WTC11 (cell line): ENCODE measurements at regions not wholly inside any gene's neighbourhood (a gene's known extent, or its start where the extent isn't known, plus 50 kb on each side); places are given as distances from the start of the nearest gene placed in this dataset.

Experiments
- ATAC-seq: fragments of 200-7000 bp; cut with Tn5 transposase; 2 replicates; pipeline ENCODE4 v1.10.0; 2021; ENCODE audit warnings: mild to moderate bottlenecking, moderate library complexity
- CTCF ChIA-PET: fragments of 300-600 bp; sonication (Branson Sonifier 250); formaldehyde crosslinking; loops from one replicate; lab custom pipeline; 2021; ENCODE audit warnings: antibody characterized with exemption; lab: Charles Lee
- POLR2A ChIA-PET: fragments of 350-600 bp; sonication (Branson Sonifier 250); formaldehyde crosslinking; loops from one replicate; lab custom pipeline; 2021; ENCODE audit warnings: antibody characterized with exemption; lab: Charles Lee
- DNase-seq: peaks from one replicate; pipeline ENCODE4 v3.0.0; 2021; ENCODE audit warnings: low spot score
- H3K27ac Mint-ChIP-seq: 2 replicates; pipeline ENCODE4 v1.8.0; 2021; ENCODE audit warnings: mixed read lengths
- H3K27me3 Mint-ChIP-seq: 2 replicates; pipeline ENCODE4 v1.8.0; 2021; ENCODE audit warnings: low read depth, mild to moderate bottlenecking, moderate library complexity, mixed read lengths
- H3K36me3 Mint-ChIP-seq: 2 replicates; pipeline ENCODE4 v1.8.0; 2021; ENCODE audit warnings: mixed read lengths
- H3K4me1 Mint-ChIP-seq: 2 replicates; pipeline ENCODE4 v1.8.0; 2022; ENCODE audit warnings: mixed read lengths
- H3K4me3 Mint-ChIP-seq: 2 replicates; pipeline ENCODE4 v1.8.0; 2021; ENCODE audit warnings: mild to moderate bottlenecking, moderate library complexity, mixed read lengths
- H3K9me3 Mint-ChIP-seq: 2 replicates; pipeline ENCODE4 v1.8.0; 2021; ENCODE audit warnings: mixed read lengths
- ELF4 ChIP-seq: sonication (generic); formaldehyde crosslinking; IDR thresholded peaks from 2 replicates; pipeline ENCODE4 v1.8.1; 2022; ENCODE audit warnings: low read depth, mild to moderate bottlenecking, moderate library complexity, missing genetic modification reagents
- FOXJ3 ChIP-seq: sonication (generic); formaldehyde crosslinking; IDR thresholded peaks from 2 replicates; pipeline ENCODE4 v1.9.0; 2021; ENCODE audit warnings: missing genetic modification reagents, mild to moderate bottlenecking, borderline replicate concordance
- GRHL2 ChIP-seq: fragments of 250-450 bp; sonication (Bioruptor Pico); IDR thresholded peaks from 2 replicates; pipeline ENCODE4 v1.8.0; 2022; ENCODE audit warnings: mild to moderate bottlenecking, moderate library complexity; ENCODE audit not compliant: insufficient replicate concordance, severe bottlenecking
- GTF2I ChIP-seq: fragments of 250-450 bp; sonication (Bioruptor Pico); conservative IDR thresholded peaks from 2 replicates; pipeline ENCODE4 v1.4.0; 2021; ENCODE audit warnings: mild to moderate bottlenecking
- MAX ChIP-seq: sonication (generic); formaldehyde crosslinking; IDR thresholded peaks from 2 replicates; pipeline ENCODE4 v1.8.0; 2022; ENCODE audit warnings: mild to moderate bottlenecking, missing genetic modification reagents
- NFYB ChIP-seq: sonication (generic); formaldehyde crosslinking; conservative IDR thresholded peaks from 2 replicates; pipeline ENCODE4 v1.8.0; 2022; ENCODE audit warnings: low read depth, missing genetic modification reagents
- NR1H2 ChIP-seq: sonication (generic); formaldehyde crosslinking; IDR thresholded peaks from 2 replicates; pipeline ENCODE4 v1.9.0; 2021; ENCODE audit warnings: mild to moderate bottlenecking, moderate library complexity, missing genetic modification reagents
- NR2C2 ChIP-seq: sonication (generic); formaldehyde crosslinking; IDR thresholded peaks from 2 replicates; pipeline ENCODE4 v1.8.0; 2022; ENCODE audit warnings: mild to moderate bottlenecking, missing genetic modification reagents
- SMAD4 ChIP-seq: sonication (generic); formaldehyde crosslinking; IDR thresholded peaks from 2 replicates; pipeline ENCODE4 v1.8.0; 2022; ENCODE audit warnings: mild to moderate bottlenecking, missing genetic modification reagents
- TEAD1 ChIP-seq: sonication (generic); formaldehyde crosslinking; IDR thresholded peaks from 2 replicates; pipeline ENCODE4 v1.8.0; 2022; ENCODE audit warnings: mild to moderate bottlenecking, missing genetic modification reagents
- TEAD4 ChIP-seq: sonication (generic); formaldehyde crosslinking; IDR thresholded peaks from 2 replicates; pipeline ENCODE4 v1.8.0; 2022; ENCODE audit warnings: mild to moderate bottlenecking, missing genetic modification reagents
- TP53 ChIP-seq: sonication (generic); formaldehyde crosslinking; IDR thresholded peaks from 2 replicates; pipeline ENCODE4 v1.8.1; 2023; ENCODE audit warnings: mild to moderate bottlenecking, missing genetic modification reagents
- ZBTB21 ChIP-seq: sonication (generic); formaldehyde crosslinking; IDR thresholded peaks from 2 replicates; pipeline ENCODE4 v1.8.1; 2023; ENCODE audit warnings: mild to moderate bottlenecking, missing genetic modification reagents, borderline replicate concordance
- ZMAT4 ChIP-seq: fragments of 250-450 bp; sonication (Bioruptor Pico); IDR thresholded peaks from 2 replicates; pipeline ENCODE4 v1.9.0; 2021; ENCODE audit warnings: mild to moderate bottlenecking
- ZNF232 ChIP-seq: sonication (generic); formaldehyde crosslinking; IDR thresholded peaks from 2 replicates; pipeline ENCODE4 v1.8.0; 2022; ENCODE audit warnings: mild to moderate bottlenecking, missing genetic modification reagents
- ZNF396 ChIP-seq: fragments of 250-450 bp; sonication (Bioruptor Pico); IDR thresholded peaks from 2 replicates; pipeline ENCODE4 v1.8.0; 2021; ENCODE audit warnings: mild to moderate bottlenecking, moderate library complexity, borderline replicate concordance
- ZNF423 ChIP-seq: fragments of 250-450 bp; sonication (Bioruptor Pico); IDR thresholded peaks from 2 replicates; pipeline ENCODE4 v2.1.2; 2022; ENCODE audit warnings: mild to moderate bottlenecking, moderate library complexity
- TF ChIP-seq, protein P1 (sequence below): fragments of 250-450 bp; sonication (Bioruptor Pico); IDR thresholded peaks from 2 replicates; pipeline ENCODE4 v1.9.0; 2021; ENCODE audit warnings: moderate library complexity, mild to moderate bottlenecking, inconsistent platforms, borderline replicate concordance
- TF ChIP-seq, protein P2 (sequence below): fragments of 250-450 bp; sonication (Bioruptor Pico); IDR thresholded peaks from 2 replicates; pipeline ENCODE4 v1.9.0; 2021; ENCODE audit warnings: mild to moderate bottlenecking
- TF ChIP-seq, protein P3 (sequence below): fragments of 250-450 bp; sonication (Bioruptor Pico); IDR thresholded peaks from 2 replicates; pipeline ENCODE4 v1.9.0; 2021; ENCODE audit warnings: mild to moderate bottlenecking, borderline replicate concordance
- TF ChIP-seq, protein P4 (sequence below): fragments of 200-600 bp; IDR thresholded peaks from 2 replicates; pipeline ENCODE4 v1.8.0; 2022; ENCODE audit warnings: antibody characterized with exemption

GRCh38 chr9:103991001-103991400, 103.1 kb upstream of the SMC2 start (continued):
- TF ChIP-seq NR1H2 (CRISPR knock-in tag) = no peak
- TF ChIP-seq ELF4 (CRISPR knock-in tag) = no peak
- no peak for TF ChIP-seq ZMAT4 (CRISPR knock-in tag)

GRCh38 chr9:103991698-103992097, 102.4 kb upstream of the SMC2 start:
- Mint-ChIP-seq H3K4me3 (no peak overlapping the region), H3K4me1 (peaks cover 22% of the 10 kb centered on the region), H3K36me3 (no peaks in the 10 kb centered on the region), H3K27ac (peak overlapping the region; percentile 8; the same call in 1 of the 2 replicates), H3K27me3 (no peaks in the 10 kb centered on the region), H3K9me3 (no peaks in the 10 kb centered on the region)
- TF ChIP-seq ELF4 (CRISPR knock-in tag) (no peak), TEAD4 (no peak), ZNF232 (CRISPR knock-in tag) (no peak), TP53 (CRISPR knock-in tag) (no peak), NFYB (CRISPR knock-in tag) (no peak), GTF2I (CRISPR knock-in tag) (no peak), NR2C2 (CRISPR knock-in tag) (no peak), MAX (CRISPR knock-in tag) (no peak), SMAD4 (CRISPR knock-in tag) (no peak), FOXJ3 (CRISPR knock-in tag) (no peak), ZNF423 (no peak), GRHL2 (CRISPR knock-in tag) (no peak), TEAD1 (CRISPR knock-in tag) (no peak), ZBTB21 (CRISPR knock-in tag) (no peak), ZNF396 (CRISPR knock-in tag) (no peak)
- TF ChIP-seq, protein P1, sequence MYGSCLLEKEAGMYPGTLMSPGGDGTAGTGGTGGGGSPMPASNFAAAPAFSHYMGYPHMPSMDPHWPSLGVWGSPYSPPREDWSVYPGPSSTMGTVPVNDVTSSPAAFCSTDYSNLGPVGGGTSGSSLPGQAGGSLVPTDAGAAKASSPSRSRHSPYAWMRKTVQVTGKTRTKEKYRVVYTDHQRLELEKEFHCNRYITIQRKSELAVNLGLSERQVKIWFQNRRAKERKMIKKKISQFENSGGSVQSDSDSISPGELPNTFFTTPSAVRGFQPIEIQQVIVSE (CRISPR knock-in tag) = no peak
- TF ChIP-seq, protein P2, sequence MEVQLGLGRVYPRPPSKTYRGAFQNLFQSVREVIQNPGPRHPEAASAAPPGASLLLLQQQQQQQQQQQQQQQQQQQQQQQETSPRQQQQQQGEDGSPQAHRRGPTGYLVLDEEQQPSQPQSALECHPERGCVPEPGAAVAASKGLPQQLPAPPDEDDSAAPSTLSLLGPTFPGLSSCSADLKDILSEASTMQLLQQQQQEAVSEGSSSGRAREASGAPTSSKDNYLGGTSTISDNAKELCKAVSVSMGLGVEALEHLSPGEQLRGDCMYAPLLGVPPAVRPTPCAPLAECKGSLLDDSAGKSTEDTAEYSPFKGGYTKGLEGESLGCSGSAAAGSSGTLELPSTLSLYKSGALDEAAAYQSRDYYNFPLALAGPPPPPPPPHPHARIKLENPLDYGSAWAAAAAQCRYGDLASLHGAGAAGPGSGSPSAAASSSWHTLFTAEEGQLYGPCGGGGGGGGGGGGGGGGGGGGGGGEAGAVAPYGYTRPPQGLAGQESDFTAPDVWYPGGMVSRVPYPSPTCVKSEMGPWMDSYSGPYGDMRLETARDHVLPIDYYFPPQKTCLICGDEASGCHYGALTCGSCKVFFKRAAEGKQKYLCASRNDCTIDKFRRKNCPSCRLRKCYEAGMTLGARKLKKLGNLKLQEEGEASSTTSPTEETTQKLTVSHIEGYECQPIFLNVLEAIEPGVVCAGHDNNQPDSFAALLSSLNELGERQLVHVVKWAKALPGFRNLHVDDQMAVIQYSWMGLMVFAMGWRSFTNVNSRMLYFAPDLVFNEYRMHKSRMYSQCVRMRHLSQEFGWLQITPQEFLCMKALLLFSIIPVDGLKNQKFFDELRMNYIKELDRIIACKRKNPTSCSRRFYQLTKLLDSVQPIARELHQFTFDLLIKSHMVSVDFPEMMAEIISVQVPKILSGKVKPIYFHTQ (CRISPR knock-in tag) = no peak
- TF ChIP-seq, protein P3, sequence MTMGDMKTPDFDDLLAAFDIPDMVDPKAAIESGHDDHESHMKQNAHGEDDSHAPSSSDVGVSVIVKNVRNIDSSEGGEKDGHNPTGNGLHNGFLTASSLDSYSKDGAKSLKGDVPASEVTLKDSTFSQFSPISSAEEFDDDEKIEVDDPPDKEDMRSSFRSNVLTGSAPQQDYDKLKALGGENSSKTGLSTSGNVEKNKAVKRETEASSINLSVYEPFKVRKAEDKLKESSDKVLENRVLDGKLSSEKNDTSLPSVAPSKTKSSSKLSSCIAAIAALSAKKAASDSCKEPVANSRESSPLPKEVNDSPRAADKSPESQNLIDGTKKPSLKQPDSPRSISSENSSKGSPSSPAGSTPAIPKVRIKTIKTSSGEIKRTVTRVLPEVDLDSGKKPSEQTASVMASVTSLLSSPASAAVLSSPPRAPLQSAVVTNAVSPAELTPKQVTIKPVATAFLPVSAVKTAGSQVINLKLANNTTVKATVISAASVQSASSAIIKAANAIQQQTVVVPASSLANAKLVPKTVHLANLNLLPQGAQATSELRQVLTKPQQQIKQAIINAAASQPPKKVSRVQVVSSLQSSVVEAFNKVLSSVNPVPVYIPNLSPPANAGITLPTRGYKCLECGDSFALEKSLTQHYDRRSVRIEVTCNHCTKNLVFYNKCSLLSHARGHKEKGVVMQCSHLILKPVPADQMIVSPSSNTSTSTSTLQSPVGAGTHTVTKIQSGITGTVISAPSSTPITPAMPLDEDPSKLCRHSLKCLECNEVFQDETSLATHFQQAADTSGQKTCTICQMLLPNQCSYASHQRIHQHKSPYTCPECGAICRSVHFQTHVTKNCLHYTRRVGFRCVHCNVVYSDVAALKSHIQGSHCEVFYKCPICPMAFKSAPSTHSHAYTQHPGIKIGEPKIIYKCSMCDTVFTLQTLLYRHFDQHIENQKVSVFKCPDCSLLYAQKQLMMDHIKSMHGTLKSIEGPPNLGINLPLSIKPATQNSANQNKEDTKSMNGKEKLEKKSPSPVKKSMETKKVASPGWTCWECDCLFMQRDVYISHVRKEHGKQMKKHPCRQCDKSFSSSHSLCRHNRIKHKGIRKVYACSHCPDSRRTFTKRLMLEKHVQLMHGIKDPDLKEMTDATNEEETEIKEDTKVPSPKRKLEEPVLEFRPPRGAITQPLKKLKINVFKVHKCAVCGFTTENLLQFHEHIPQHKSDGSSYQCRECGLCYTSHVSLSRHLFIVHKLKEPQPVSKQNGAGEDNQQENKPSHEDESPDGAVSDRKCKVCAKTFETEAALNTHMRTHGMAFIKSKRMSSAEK = no peak
- TF ChIP-seq, protein P4, sequence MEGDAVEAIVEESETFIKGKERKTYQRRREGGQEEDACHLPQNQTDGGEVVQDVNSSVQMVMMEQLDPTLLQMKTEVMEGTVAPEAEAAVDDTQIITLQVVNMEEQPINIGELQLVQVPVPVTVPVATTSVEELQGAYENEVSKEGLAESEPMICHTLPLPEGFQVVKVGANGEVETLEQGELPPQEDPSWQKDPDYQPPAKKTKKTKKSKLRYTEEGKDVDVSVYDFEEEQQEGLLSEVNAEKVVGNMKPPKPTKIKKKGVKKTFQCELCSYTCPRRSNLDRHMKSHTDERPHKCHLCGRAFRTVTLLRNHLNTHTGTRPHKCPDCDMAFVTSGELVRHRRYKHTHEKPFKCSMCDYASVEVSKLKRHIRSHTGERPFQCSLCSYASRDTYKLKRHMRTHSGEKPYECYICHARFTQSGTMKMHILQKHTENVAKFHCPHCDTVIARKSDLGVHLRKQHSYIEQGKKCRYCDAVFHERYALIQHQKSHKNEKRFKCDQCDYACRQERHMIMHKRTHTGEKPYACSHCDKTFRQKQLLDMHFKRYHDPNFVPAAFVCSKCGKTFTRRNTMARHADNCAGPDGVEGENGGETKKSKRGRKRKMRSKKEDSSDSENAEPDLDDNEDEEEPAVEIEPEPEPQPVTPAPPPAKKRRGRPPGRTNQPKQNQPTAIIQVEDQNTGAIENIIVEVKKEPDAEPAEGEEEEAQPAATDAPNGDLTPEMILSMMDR = no peak
- ATAC-seq = peak; percentile 56; the same call in 1 of the 2 replicates
- DNase-seq = no peak
- ChIA-PET POLR2A (interaction anchor here (0.6 kb wide), 1 partner anchor 519 kb away, joined by 3 read pairs; no protein-coding TSS in a partner anchor), CTCF (no interaction called here)
